Mononuclear cell (primary cell): ENCODE measurements at regions not wholly inside any gene's neighbourhood (a gene's known extent, or its start where the extent isn't known, plus 50 kb on each side); places are given as distances from the start of the nearest gene placed in this dataset.

ENCODE experiments used
- H3K27me3 ChIP-seq: 2 replicates; pipeline ENCODE4 v1.6.0; 2011; ENCODE audit warnings: low read length, control low read depth; ENCODE audit not compliant: insufficient read depth
- H3K4me1 ChIP-seq: 2 replicates; pipeline ENCODE4 v1.5.1; 2011; ENCODE audit warnings: mild to moderate bottlenecking, low read length, control low read depth; ENCODE audit not compliant: insufficient read depth
- H3K4me3 ChIP-seq: 2 replicates; pipeline ENCODE4 v1.5.1; 2011; ENCODE audit warnings: mild to moderate bottlenecking, low read length, moderate library complexity
- H3K9me3 ChIP-seq: 2 replicates; pipeline ENCODE4 v1.5.1; 2011; ENCODE audit warnings: low read depth, mild to moderate bottlenecking, control low read depth, low read length

- Histone ChIP-seq H3K4me1 (no peaks in the 10 kb centered on the region), H3K27me3 (no peaks in the 10 kb centered on the region), H3K9me3 (no peaks in the 10 kb centered on the region), H3K4me3 (no peak overlapping the region)
Observed at GRCh38 chr9:108803428-108804065, 52.2 kb downstream of the ACTL7B start.

- Histone ChIP-seq H3K4me3 (no peak overlapping the region), H3K9me3 (no peaks in the 10 kb centered on the region), H3K4me1 (no peaks in the 10 kb centered on the region), H3K27me3 (no peaks in the 10 kb centered on the region)
Observed at GRCh38 chr9:108802967-108803366, 52.8 kb downstream of the ACTL7B start.

DNA sequence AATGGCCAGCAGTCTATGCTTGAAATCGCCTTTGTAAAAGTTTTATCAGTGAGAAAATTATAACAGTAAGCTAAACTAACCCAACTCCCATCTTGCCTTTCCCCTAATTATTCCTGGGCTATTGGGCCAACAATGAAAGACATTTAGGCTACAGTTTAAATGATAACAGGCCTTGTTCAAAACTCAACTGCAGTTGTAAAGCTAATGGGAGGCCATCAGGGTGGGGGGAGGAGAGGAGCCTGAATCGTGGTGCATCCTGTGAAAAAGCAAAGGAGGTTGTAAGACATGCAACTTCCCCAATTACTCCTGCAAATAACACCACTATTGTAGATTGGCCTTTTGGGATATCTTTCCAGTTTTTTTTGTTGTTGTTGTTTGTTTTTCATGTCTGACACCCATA lies 53.8 kb downstream of the ACTL7B start:
- Histone ChIP-seq H3K4me1 (no peaks in the 10 kb centered on the region), H3K9me3 (no peaks in the 10 kb centered on the region), H3K27me3 (no peaks in the 10 kb centered on the region), H3K4me3 (no peak overlapping the region)

DNA sequence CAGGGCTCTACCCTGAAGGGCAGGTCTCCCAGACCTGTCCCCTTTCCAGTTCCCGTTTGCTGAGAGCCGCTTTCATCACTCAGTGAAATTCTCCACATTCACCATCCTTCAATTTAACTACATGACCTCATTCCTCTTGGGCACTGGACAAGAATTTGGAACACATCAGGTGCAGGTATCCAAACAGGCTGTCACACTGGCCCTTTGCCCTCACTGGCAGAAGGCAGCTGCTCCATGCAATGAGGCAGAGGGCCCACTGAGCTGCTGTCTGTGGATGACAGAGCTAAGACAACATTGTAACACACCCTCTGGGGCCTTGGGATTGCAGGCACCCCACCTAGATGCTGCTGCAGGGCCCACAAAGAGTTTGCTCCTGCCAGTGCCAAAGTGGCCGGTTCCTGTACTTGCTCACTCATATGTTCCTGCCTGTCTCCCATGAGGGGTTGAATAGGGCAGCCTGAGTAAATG lies 55.1 kb downstream of the ACTL7B start:
- Histone ChIP-seq H3K27me3 (no peaks in the 10 kb centered on the region), H3K4me1 (no peaks in the 10 kb centered on the region), H3K4me3 (no peak overlapping the region), H3K9me3 (no peaks in the 10 kb centered on the region)

GRCh38 chr9:108793573-108793972 lies 62.2 kb downstream of the ACTL7B start:
- Histone ChIP-seq H3K4me1 (no peaks in the 10 kb centered on the region), H3K27me3 (no peaks in the 10 kb centered on the region), H3K9me3 (no peaks in the 10 kb centered on the region), H3K4me3 (no peak overlapping the region)

- H3K4me3 ChIP-seq, result no peak overlapping the region
- H3K27me3 ChIP-seq, result no peaks in the 10 kb centered on the region
Observed at GRCh38 chr9:108789742-108790141, 66.0 kb downstream of the ACTL7B start.

GRCh38 chr9:108787690-108788048 lies 68.1 kb downstream of the ACTL7B start:
- no peaks in the 10 kb centered on the region for H3K9me3 ChIP-seq
- no peak overlapping the region for H3K4me3 ChIP-seq
- peaks cover 37% of the 10 kb centered on the region for H3K4me1 ChIP-seq
- H3K27me3 ChIP-seq, result no peaks in the 10 kb centered on the region

More at GRCh38 chr9:108789742-108790141, 66.0 kb downstream of the ACTL7B start:
- H3K9me3 ChIP-seq, result no peaks in the 10 kb centered on the region
- peaks cover 17% of the 10 kb centered on the region for H3K4me1 ChIP-seq

- Histone ChIP-seq H3K4me1 (peaks cover 37% of the 10 kb centered on the region), H3K4me3 (no peak overlapping the region), H3K9me3 (no peaks in the 10 kb centered on the region), H3K27me3 (no peaks in the 10 kb centered on the region)
Observed at GRCh38 chr9:108786901-108787689, 68.7 kb downstream of the ACTL7B start.

GRCh38 chr9:108786322-108786721 lies 69.5 kb downstream of the ACTL7B start:
- Histone ChIP-seq H3K27me3 (no peaks in the 10 kb centered on the region), H3K4me1 (peaks cover 42% of the 10 kb centered on the region), H3K4me3 (no peak overlapping the region), H3K9me3 (no peaks in the 10 kb centered on the region)

DNA sequence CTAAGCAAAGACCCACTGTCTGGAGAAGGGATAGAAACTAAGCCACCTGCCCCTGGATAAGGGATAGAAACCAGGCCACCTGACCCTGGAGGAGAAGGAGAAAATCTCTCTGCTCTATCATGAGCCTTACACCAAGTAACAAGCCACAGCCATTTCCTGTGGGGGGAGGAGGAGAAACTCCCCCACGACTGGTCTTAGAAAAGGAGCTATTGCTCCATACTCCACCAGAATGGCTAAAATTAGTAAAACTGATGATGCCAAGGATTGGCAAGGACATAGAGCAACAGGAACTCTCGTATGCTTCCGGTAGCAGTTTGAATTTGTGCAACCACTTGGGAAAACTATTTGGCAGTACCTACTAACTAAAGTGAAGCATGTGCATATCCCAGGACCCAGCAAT lies 70.8 kb downstream of the ACTL7B start:
- Histone ChIP-seq H3K9me3 (no peaks in the 10 kb centered on the region), H3K27me3 (no peaks in the 10 kb centered on the region), H3K4me1 (peaks cover 47% of the 10 kb centered on the region), H3K4me3 (no peak overlapping the region)

DNA sequence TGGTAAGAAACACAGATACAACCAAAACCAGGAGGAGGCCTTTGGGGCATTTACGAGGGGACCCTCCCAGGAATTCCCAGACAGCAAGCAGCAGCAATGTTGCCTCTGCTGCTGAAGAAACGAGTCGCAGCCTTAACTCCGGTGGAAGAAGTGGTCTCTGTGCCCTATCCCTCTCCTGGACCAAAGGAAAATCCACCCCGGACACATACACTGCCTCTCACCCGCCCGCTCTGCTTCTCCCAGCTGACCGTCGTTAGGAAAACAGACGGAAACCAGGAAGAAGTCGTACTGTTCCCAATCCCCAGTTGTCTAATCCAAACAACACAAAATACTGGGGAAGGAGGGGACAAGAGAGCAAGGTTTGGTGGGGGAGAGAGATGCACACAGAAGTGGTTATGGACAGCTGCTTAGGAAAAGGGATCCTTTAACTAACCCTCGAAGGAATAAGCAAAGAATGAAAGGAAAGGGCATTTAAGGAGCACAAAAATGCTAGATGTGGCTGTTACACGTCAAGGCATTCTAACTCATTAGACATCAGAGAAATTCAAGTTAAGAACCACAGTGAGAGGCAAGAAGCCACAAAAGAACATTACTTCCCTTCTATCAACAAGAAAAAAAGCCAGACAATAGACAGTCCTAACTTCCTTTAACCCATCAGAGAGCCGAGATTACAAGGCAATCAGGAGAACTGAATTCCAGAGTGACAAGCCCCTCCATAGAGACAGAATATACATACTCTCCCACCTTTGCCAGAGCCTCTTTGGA lies 71.9 kb downstream of the ACTL7B start:
- Histone ChIP-seq H3K4me1 (peaks cover 47% of the 10 kb centered on the region), H3K9me3 (no peaks in the 10 kb centered on the region), H3K27me3 (no peaks in the 10 kb centered on the region), H3K4me3 (no peak overlapping the region)

DNA sequence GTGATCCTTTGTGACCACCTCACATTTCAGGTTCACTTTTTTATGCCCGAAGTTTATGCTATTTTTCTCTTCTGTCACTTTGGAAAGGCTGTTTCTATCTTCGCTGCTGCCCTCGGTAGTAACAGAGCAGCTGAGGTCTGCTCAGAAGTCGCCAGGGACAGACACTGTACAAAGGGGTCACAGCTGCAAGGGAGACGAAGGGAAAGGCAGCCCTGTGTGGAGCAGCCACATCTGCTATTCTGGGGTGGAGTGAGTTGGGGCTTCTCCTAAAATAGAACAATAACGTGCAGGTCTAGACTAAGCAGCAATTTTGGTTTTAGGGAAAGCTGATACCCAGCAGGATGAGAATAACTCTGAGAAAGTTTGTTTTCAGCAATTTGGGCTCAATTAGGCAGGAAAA lies 72.5 kb downstream of the ACTL7B start:
- peaks cover 47% of the 10 kb centered on the region for H3K4me1 ChIP-seq
- H3K27me3 ChIP-seq, result no peaks in the 10 kb centered on the region
- no peaks in the 10 kb centered on the region for H3K9me3 ChIP-seq
- H3K4me3 ChIP-seq, result no peak overlapping the region

GRCh38 chr9:108780942-108781734 lies 74.6 kb downstream of the ACTL7B start:
- Histone ChIP-seq H3K4me3 (no peak overlapping the region), H3K4me1 (peaks cover 35% of the 10 kb centered on the region), H3K27me3 (no peaks in the 10 kb centered on the region), H3K9me3 (no peaks in the 10 kb centered on the region)

DNA sequence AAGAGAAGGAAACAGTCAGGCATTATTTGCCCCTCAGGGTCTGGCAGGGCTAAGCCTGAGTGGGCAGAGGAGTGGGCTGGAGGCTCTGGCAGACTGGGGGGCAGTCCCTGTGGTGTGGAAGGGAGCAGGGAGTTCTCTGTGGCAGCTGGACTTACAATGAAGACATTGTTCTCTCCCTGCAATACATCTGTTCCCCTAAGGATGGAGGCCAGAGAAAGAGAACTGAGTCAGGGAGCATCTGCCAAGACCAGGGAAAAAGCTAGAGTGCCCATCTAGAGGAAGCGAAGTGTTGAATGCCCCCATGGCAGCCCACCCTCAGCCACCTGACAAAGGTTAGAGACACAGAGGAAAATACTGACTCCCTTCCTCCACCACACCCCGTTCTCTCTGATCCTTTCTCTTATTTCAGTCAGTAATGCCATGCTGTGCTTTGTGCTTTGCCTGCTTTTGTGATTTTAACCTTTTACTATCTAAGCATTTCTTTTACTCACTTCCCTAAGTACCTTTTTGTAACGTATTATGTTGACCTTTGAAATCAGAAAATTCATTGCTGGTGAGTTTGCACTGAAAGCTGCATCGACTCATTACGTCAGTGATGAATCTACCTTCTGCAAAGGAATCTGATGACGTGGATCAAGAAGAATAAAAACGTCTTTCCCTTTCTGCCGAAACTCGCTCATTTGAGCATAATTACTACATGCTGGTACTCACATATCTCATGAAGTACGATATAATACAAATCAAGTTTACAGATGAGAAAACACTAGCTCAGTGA lies 76.0 kb downstream of the ACTL7B start:
- Histone ChIP-seq H3K4me1 (peaks cover 30% of the 10 kb centered on the region), H3K9me3 (no peaks in the 10 kb centered on the region), H3K27me3 (no peaks in the 10 kb centered on the region), H3K4me3 (no peak overlapping the region)
